Endothelial cell (in vitro differentiated cells): ENCODE measurements at regions not wholly inside any gene's neighbourhood (a gene's known extent, or its start where the extent isn't known, plus 50 kb on each side); places are given as distances from the start of the nearest gene placed in this dataset.
"Not testable (repeated sequence)": the region's sequence is repeated elsewhere in the genome, so short reads cannot be mapped to it uniquely, and the experiment has no call there.

Source experiments
- DNase-seq: peaks from one replicate; pipeline ENCODE4 v3.0.0; 2021; ENCODE audit warnings: low spot score
- H3K27ac Mint-ChIP-seq: one replicate; pipeline ENCODE4 v1.8.0; 2021; ENCODE audit warnings: mixed read lengths, inconsistent platforms; ENCODE audit not compliant: unreplicated experiment
- H3K27me3 Mint-ChIP-seq: one replicate; pipeline ENCODE4 v1.8.0; 2021; ENCODE audit warnings: mild to moderate bottlenecking, moderate library complexity, mixed read lengths, inconsistent platforms; ENCODE audit not compliant: unreplicated experiment
- H3K36me3 Mint-ChIP-seq: one replicate; pipeline ENCODE4 v1.8.0; 2021; ENCODE audit warnings: mild to moderate bottlenecking, low read depth, mixed read lengths, inconsistent platforms; ENCODE audit not compliant: unreplicated experiment
- H3K4me1 Mint-ChIP-seq: one replicate; pipeline ENCODE4 v1.8.0; 2021; ENCODE audit warnings: mild to moderate bottlenecking, mixed read lengths, inconsistent platforms; ENCODE audit not compliant: unreplicated experiment
- H3K4me3 Mint-ChIP-seq: one replicate; pipeline ENCODE4 v1.8.0; 2021; ENCODE audit warnings: mild to moderate bottlenecking, mixed read lengths, inconsistent platforms; ENCODE audit not compliant: unreplicated experiment
- H3K9me3 Mint-ChIP-seq: one replicate; pipeline ENCODE4 v1.8.0; 2021; ENCODE audit warnings: mixed read lengths, inconsistent platforms; ENCODE audit not compliant: unreplicated experiment
- TF ChIP-seq, protein P1 (sequence below): fragments of 200-600 bp; sonication (generic); IDR thresholded peaks from one replicate; pipeline ENCODE4 v1.5.0; 2021; ENCODE audit warnings: antibody characterized with exemption; ENCODE audit not compliant: unreplicated experiment

DNA sequence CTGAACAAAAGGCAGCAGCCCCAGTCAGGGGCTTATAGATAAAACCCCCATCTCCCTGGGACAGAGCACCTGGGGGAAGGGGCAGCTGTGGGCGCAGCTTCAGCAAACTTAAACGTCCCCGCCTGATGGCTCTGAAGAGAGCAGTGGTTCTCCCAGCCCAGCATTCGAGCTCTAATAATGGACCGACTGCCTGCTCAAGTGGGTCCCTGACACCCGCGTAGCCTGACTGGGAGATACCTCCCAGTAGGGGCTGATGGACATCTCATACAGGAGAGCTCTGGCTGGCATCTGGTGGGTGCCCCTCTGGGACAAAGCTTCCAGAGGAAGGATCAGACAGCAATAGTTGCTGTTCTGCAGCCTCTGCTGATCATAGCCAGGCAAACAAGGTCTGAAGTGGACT, 172.1 kb downstream of the CRPPA start:
- H3K27me3 Mint-ChIP-seq, H3K9me3 Mint-ChIP-seq, H3K4me3 Mint-ChIP-seq, H3K4me1 Mint-ChIP-seq, H3K27ac Mint-ChIP-seq, DNase-seq, H3K36me3 Mint-ChIP-seq: not testable (repeated sequence)

DNA sequence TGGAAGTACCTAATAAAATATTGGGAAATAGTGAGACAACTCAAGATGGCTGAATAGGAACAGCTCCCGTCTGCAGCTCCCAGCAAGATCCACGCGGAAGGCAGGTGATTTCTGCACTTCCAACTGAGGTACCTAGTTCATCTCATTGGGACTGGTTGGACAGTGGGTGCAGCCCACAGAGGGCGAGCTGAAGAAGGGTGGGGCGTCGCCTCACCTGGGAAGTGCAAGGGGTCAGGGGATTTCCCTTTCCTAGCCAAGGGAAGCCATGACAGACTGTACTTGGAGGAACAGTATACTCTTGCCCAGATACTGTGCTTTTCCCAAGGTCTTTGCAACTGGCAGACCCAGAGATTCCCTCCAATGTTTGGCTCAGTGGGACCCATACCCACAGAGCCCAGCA, 172.8 kb downstream of the CRPPA start:
- not testable (repeated sequence) for DNase-seq, H3K9me3 Mint-ChIP-seq, H3K27me3 Mint-ChIP-seq, H3K4me3 Mint-ChIP-seq, H3K4me1 Mint-ChIP-seq, H3K27ac Mint-ChIP-seq, H3K36me3 Mint-ChIP-seq

DNA sequence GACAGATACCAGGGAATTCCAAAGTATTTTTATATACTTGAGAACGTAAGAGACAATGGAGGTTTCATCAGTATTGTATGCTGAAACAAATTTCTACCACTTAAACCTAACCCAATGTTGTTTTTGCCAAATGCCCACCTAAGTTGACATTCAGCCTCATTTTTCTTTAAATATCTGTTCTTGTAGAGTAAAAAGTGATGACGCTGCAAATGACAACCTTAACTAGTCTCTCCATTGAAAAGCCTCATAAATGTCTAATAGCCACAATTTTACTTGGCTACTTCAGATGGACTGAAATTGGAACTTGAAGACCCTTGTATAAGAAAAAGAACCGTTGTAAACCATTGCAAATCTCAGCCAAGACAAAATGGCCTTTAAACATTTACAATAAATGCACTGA, 176.9 kb downstream of the CRPPA start:
- no peak overlapping the region for H3K27ac Mint-ChIP-seq
- no peaks in the 10 kb centered on the region for H3K36me3 Mint-ChIP-seq
- H3K9me3 Mint-ChIP-seq: no peaks in the 10 kb centered on the region
- H3K4me1 Mint-ChIP-seq: no peaks in the 10 kb centered on the region
- no peaks in the 10 kb centered on the region for H3K27me3 Mint-ChIP-seq
- no peak overlapping the region for H3K4me3 Mint-ChIP-seq
- no peak for DNase-seq
- TF ChIP-seq, protein P1, sequence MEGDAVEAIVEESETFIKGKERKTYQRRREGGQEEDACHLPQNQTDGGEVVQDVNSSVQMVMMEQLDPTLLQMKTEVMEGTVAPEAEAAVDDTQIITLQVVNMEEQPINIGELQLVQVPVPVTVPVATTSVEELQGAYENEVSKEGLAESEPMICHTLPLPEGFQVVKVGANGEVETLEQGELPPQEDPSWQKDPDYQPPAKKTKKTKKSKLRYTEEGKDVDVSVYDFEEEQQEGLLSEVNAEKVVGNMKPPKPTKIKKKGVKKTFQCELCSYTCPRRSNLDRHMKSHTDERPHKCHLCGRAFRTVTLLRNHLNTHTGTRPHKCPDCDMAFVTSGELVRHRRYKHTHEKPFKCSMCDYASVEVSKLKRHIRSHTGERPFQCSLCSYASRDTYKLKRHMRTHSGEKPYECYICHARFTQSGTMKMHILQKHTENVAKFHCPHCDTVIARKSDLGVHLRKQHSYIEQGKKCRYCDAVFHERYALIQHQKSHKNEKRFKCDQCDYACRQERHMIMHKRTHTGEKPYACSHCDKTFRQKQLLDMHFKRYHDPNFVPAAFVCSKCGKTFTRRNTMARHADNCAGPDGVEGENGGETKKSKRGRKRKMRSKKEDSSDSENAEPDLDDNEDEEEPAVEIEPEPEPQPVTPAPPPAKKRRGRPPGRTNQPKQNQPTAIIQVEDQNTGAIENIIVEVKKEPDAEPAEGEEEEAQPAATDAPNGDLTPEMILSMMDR: no peak

DNA sequence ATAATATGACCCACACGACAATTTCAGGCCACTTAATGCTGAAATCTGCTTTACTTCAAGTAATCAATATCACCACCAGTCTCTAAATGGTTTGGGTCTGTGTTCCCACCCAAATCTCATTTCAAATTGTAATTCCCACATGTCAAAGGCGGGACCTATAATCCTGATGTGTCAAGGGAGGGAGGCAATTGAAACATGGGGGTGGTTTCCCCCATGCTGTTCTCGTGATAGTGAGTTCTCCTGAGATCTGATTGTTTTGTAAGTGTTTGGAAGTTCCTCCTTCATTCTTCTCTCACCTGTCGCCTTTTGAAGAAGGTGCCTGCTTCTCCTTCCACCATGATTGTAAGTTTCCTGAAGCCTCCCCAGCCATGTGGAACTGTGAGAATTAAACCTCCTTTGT, 178.4 kb downstream of the CRPPA start:
- no peaks in the 10 kb centered on the region for H3K36me3 Mint-ChIP-seq
- no peaks in the 10 kb centered on the region for H3K27me3 Mint-ChIP-seq
- H3K4me1 Mint-ChIP-seq: no peaks in the 10 kb centered on the region
- H3K4me3 Mint-ChIP-seq: no peak overlapping the region
- TF ChIP-seq, protein P1: no peak
- no peak overlapping the region for H3K27ac Mint-ChIP-seq
- no peaks in the 10 kb centered on the region for H3K9me3 Mint-ChIP-seq
- no peak for DNase-seq

DNA sequence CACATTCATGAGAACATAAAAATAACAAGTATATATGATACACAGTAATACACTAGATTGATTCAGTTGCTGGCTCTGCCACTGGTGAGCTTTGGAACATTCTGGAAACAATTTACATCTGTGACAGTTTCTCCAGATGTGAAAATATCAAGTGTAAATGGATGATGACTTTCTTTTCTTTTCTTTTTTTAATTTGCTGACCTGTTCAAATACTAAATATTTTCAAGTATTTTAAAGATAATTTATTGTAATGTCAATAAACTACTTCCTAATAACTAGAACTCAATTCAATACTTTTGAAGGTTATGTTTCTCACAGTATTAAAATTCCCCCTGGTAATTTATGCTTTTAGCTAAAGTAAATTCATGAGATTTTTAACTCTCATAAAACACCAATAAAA, 180.3 kb downstream of the CRPPA start:
- TF ChIP-seq, protein P1: no peak
- Mint-ChIP-seq H3K36me3 (no peaks in the 10 kb centered on the region), H3K4me1 (no peaks in the 10 kb centered on the region), H3K27ac (no peak overlapping the region), H3K27me3 (no peaks in the 10 kb centered on the region), H3K9me3 (no peaks in the 10 kb centered on the region), H3K4me3 (no peak overlapping the region)
- no peak for DNase-seq

DNA sequence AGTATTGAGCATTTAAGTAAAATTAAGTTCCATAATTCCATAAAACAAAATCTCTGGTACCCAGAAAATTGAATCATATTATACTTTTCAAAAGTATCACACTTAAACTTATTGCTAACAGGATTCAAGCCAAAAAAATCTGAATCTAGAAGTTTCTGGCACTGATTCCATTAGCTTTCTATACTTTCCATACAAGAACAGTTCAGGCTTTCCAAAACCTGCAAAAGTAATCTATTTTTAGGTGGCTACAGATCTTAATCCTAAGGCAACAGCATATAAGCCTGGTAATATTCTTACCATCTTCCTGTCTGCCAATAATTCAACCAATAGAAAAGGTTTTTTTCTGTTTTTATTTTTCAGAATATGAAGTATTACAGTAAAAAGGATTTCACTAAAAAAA, 185.0 kb downstream of the CRPPA start:
- TF ChIP-seq, protein P1: no peak
- Mint-ChIP-seq H3K27me3 (no peaks in the 10 kb centered on the region), H3K9me3 (no peaks in the 10 kb centered on the region), H3K27ac (no peak overlapping the region), H3K36me3 (no peaks in the 10 kb centered on the region), H3K4me1 (peaks cover 6% of the 10 kb centered on the region), H3K4me3 (no peak overlapping the region)
- no peak for DNase-seq
